ENCODE measurements at regions not wholly inside any gene's neighbourhood (a gene's known extent, or its start where the extent isn't known, plus 50 kb on each side); places are given as distances from the start of the nearest gene placed in this dataset.

GRCh38 chr1:30270461-30270860 is 452.9 kb downstream of the MATN1 start:
- no peaks in the 10 kb centered on the region for H3K4me1 ChIP-seq (ENCODE audit: insufficient read depth, insufficient read length)
- H3K4me3 ChIP-seq (ENCODE audit: insufficient read length, low read depth) = no peak overlapping the region
- no peaks in the 10 kb centered on the region for H3K27me3 ChIP-seq (ENCODE audit: insufficient read depth, insufficient read length)
- TF ChIP-seq SUZ12 (IDR thresholded peaks at IDR 0.05; ENCODE audit: extremely low read depth, insufficient read depth, insufficient read length) (no peak), ZNF274 (IDR thresholded peaks at IDR 0.05; ENCODE audit: low read depth, low read length) (no peak), YY1 (IDR thresholded peaks at IDR 0.05; ENCODE audit: insufficient read depth, insufficient read length) (no peak)
- H3K9ac ChIP-seq (ENCODE audit: insufficient read length, low read depth) = no peak overlapping the region
- no peaks in the 10 kb centered on the region for H3K36me3 ChIP-seq (ENCODE audit: insufficient read depth, insufficient read length, low read length)
- H3K9me3 ChIP-seq (ENCODE audit: insufficient read depth, low read length) = peaks cover 12% of the 10 kb centered on the region; the same call in 1 of the 2 replicates
- DNase-seq (ENCODE audit: low read depth, low spot score) = no peak

DNA sequence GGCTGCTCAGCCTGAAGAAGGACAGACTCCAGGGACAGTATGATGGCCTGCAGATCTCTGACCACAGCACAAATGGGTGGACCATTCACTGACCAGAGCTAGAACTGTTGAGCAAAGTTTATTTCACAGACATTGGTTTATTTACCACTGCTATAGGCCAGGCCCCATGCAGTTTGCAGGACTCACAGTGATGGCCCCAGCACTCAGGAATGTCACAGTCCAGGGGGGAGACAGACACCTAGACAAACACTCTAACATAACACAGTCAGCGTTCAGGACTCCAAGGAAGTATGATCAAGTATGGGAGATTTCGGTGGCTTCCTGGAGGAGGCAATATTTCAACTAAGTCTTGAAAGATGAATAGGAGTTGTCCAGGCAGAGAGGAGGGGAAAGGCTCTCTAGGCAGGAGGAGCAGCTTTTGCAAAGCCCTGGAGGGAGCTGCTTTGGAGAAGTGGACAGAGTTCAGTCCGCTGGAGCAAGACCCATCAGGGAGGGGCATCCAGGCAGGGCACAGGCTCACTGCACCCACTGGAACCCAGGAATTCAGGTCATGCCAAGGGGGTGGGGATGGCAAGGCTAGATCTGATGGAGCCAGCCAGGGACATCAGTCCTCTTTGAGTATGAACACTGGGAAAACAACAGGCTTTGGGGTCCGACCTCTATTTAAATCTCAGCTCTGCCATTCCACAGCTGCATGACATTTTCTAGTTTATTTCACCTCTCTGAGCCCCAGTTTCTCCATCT is 454.3 kb downstream of the MATN1 start:
- TF ChIP-seq YY1 (IDR thresholded peaks at IDR 0.05; ENCODE audit: insufficient read depth, insufficient read length) (no peak), SUZ12 (IDR thresholded peaks at IDR 0.05; ENCODE audit: extremely low read depth, insufficient read depth, insufficient read length) (no peak), ZNF274 (IDR thresholded peaks at IDR 0.05; ENCODE audit: low read depth, low read length) (no peak)
- Histone ChIP-seq H3K9ac (ENCODE audit: insufficient read length, low read depth) (no peak overlapping the region), H3K36me3 (ENCODE audit: insufficient read depth, insufficient read length, low read length) (no peaks in the 10 kb centered on the region), H3K4me3 (ENCODE audit: insufficient read length, low read depth) (no peak overlapping the region), H3K9me3 (ENCODE audit: insufficient read depth, low read length) (peaks cover 7% of the 10 kb centered on the region; the same call in 1 of the 2 replicates), H3K27me3 (ENCODE audit: insufficient read depth, insufficient read length) (no peaks in the 10 kb centered on the region), H3K4me1 (ENCODE audit: insufficient read depth, insufficient read length) (peaks cover 2% of the 10 kb centered on the region)
- DNase-seq (ENCODE audit: low read depth, low spot score) = no peak

DNA sequence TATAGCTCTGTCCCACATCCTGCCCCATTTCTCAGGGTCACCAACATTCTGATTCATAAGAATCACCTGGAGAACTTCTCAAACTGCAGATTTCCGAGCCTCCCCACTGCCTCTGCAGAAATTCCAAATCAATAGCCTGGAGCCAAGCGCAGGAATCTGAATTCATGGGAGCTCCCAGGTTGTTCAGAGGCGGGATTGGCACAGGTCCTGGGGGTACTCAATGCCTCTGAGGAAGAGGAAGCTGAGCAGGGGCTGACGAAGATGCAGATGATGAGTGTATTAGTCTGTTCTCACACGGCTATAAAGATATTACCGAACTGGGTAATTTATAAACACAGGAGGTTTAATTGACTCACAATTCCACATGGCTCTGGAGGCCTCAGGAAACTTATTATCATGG is 455.5 kb downstream of the MATN1 start:
- no peak for TF ChIP-seq ZNF274 (IDR thresholded peaks at IDR 0.05; ENCODE audit: low read depth, low read length)
- H3K4me3 ChIP-seq (ENCODE audit: insufficient read length, low read depth) = no peak overlapping the region
- H3K27me3 ChIP-seq (ENCODE audit: insufficient read depth, insufficient read length) = no peaks in the 10 kb centered on the region
- H3K36me3 ChIP-seq (ENCODE audit: insufficient read depth, insufficient read length, low read length) = no peaks in the 10 kb centered on the region
- peaks cover 5% of the 10 kb centered on the region for H3K4me1 ChIP-seq (ENCODE audit: insufficient read depth, insufficient read length)
- H3K9me3 ChIP-seq (ENCODE audit: insufficient read depth, low read length) = no peaks in the 10 kb centered on the region
- no peak for DNase-seq (ENCODE audit: low read depth, low spot score)
- H3K9ac ChIP-seq (ENCODE audit: insufficient read length, low read depth) = no peak overlapping the region

GRCh38 chr1:30267046-30267445 is 456.3 kb downstream of the MATN1 start:
- no peak overlapping the region for H3K4me3 ChIP-seq (ENCODE audit: insufficient read length, low read depth)
- H3K9ac ChIP-seq (ENCODE audit: insufficient read length, low read depth) = no peak overlapping the region
- no peaks in the 10 kb centered on the region for H3K27me3 ChIP-seq (ENCODE audit: insufficient read depth, insufficient read length)
- peaks cover 5% of the 10 kb centered on the region for H3K4me1 ChIP-seq (ENCODE audit: insufficient read depth, insufficient read length)
- no peak for DNase-seq (ENCODE audit: low read depth, low spot score)
- no peak for TF ChIP-seq SUZ12 (IDR thresholded peaks at IDR 0.05; ENCODE audit: extremely low read depth, insufficient read depth, insufficient read length)
- TF ChIP-seq YY1 (IDR thresholded peaks at IDR 0.05; ENCODE audit: insufficient read depth, insufficient read length) = no peak
- TF ChIP-seq ZNF274 (IDR thresholded peaks at IDR 0.05; ENCODE audit: low read depth, low read length) = no peak
- H3K36me3 ChIP-seq (ENCODE audit: insufficient read depth, insufficient read length, low read length) = no peaks in the 10 kb centered on the region
- H3K9me3 ChIP-seq (ENCODE audit: insufficient read depth, low read length) = no peaks in the 10 kb centered on the region

GRCh38 chr1:30265127-30266070 is 458.0 kb downstream of the MATN1 start:
- Histone ChIP-seq H3K9ac (ENCODE audit: insufficient read length, low read depth) (no peak overlapping the region), H3K4me3 (ENCODE audit: insufficient read length, low read depth) (no peak overlapping the region), H3K27me3 (ENCODE audit: insufficient read depth, insufficient read length) (no peaks in the 10 kb centered on the region), H3K9me3 (ENCODE audit: insufficient read depth, low read length) (no peaks in the 10 kb centered on the region), H3K4me1 (ENCODE audit: insufficient read depth, insufficient read length) (peaks cover 5% of the 10 kb centered on the region), H3K36me3 (ENCODE audit: insufficient read depth, insufficient read length, low read length) (no peaks in the 10 kb centered on the region)
- TF ChIP-seq ZNF274 (IDR thresholded peaks at IDR 0.05; ENCODE audit: low read depth, low read length) (no peak), YY1 (IDR thresholded peaks at IDR 0.05; ENCODE audit: insufficient read depth, insufficient read length) (no peak), SUZ12 (IDR thresholded peaks at IDR 0.05; ENCODE audit: extremely low read depth, insufficient read depth, insufficient read length) (no peak)
- no peak for DNase-seq (ENCODE audit: low read depth, low spot score)

- no peak for DNase-seq (ENCODE audit: low read depth, low spot score)
- peaks cover 6% of the 10 kb centered on the region for H3K4me1 ChIP-seq (ENCODE audit: insufficient read depth, insufficient read length)
- no peaks in the 10 kb centered on the region for H3K27me3 ChIP-seq (ENCODE audit: insufficient read depth, insufficient read length)
- no peaks in the 10 kb centered on the region for H3K9me3 ChIP-seq (ENCODE audit: insufficient read depth, low read length)
- H3K9ac ChIP-seq (ENCODE audit: insufficient read length, low read depth) = no peak overlapping the region
- H3K4me3 ChIP-seq (ENCODE audit: insufficient read length, low read depth) = no peak overlapping the region
- H3K36me3 ChIP-seq (ENCODE audit: insufficient read depth, insufficient read length, low read length) = no peaks in the 10 kb centered on the region
- TF ChIP-seq YY1 (IDR thresholded peaks at IDR 0.05; ENCODE audit: insufficient read depth, insufficient read length) (no peak), ZNF274 (IDR thresholded peaks at IDR 0.05; ENCODE audit: low read depth, low read length) (no peak), SUZ12 (IDR thresholded peaks at IDR 0.05; ENCODE audit: extremely low read depth, insufficient read depth, insufficient read length) (no peak)
These were observed 458.7 kb downstream of the MATN1 start for GRCh38 chr1:30264672-30265025.

Measured in NT2/D1 (cell line).